GM23248 (cell line): ENCODE measurements at regions not wholly inside any gene's neighbourhood (a gene's known extent, or its start where the extent isn't known, plus 50 kb on each side); places are given as distances from the start of the nearest gene placed in this dataset.
A peak's percentile ranks its signal among the peaks of the same experiment; 100 is the strongest.

Experiments used
- DNase-seq: peaks from one replicate; pipeline ENCODE4 v3.0.0-alpha.2; 2015
- H2AFZ ChIP-seq: fragments of 200-600 bp; sonication (generic); 2 replicates; pipeline ENCODE4 v1.6.1; 2016; ENCODE audit warnings: antibody characterized with exemption
- H3F3A ChIP-seq: fragments of 200-600 bp; sonication (generic); 2 replicates; pipeline ENCODE4 v1.6.1; 2016; ENCODE audit warnings: mild to moderate bottlenecking, antibody characterized with exemption, mixed run types; ENCODE audit not compliant: insufficient read depth
- H3K27ac ChIP-seq: fragments of 200-600 bp; sonication (generic); 2 replicates; pipeline ENCODE4 v1.5.1; 2016; ENCODE audit warnings: mild to moderate bottlenecking
- H3K27me3 ChIP-seq: fragments of 200-600 bp; sonication (generic); replicated peaks from 2 replicates; pipeline ENCODE4 v1.6.1; 2016; ENCODE audit warnings: mild to moderate bottlenecking; ENCODE audit not compliant: insufficient read depth
- H3K36me3 ChIP-seq: fragments of 200-600 bp; sonication (generic); 2 replicates; pipeline ENCODE4 v1.6.1; 2016; ENCODE audit warnings: low read depth, mild to moderate bottlenecking
- H3K4me1 ChIP-seq: fragments of 200-600 bp; sonication (generic); 2 replicates; pipeline ENCODE4 v1.6.1; 2016; ENCODE audit warnings: mild to moderate bottlenecking; ENCODE audit not compliant: insufficient read depth
- H3K4me2 ChIP-seq: fragments of 200-600 bp; sonication (generic); one replicate; pipeline ENCODE4 v1.6.1; 2016; ENCODE audit warnings: mild to moderate bottlenecking; ENCODE audit not compliant: unreplicated experiment
- H3K4me3 ChIP-seq: fragments of 200-600 bp; sonication (generic); 2 replicates; pipeline ENCODE4 v1.5.1; 2016; ENCODE audit warnings: mild to moderate bottlenecking
- H3K79me2 ChIP-seq: fragments of 200-600 bp; sonication (generic); 2 replicates; pipeline ENCODE4 v1.6.1; 2016; ENCODE audit warnings: mild to moderate bottlenecking; ENCODE audit not compliant: insufficient read depth
- H3K9ac ChIP-seq: fragments of 200-600 bp; sonication (generic); 2 replicates; pipeline ENCODE4 v1.6.1; 2016; ENCODE audit warnings: mild to moderate bottlenecking
- H3K9me2 ChIP-seq: fragments of 200-600 bp; sonication (generic); 2 replicates; pipeline ENCODE4 v1.6.1; 2016; ENCODE audit warnings: mixed run types, mild to moderate bottlenecking, moderate library complexity; ENCODE audit not compliant: insufficient read depth
- H3K9me3 ChIP-seq: fragments of 200-600 bp; sonication (generic); one replicate; pipeline ENCODE4 v1.6.1; 2017; ENCODE audit warnings: low read depth
- H4K20me1 ChIP-seq: fragments of 200-600 bp; sonication (generic); 2 replicates; pipeline ENCODE4 v1.6.0; 2016; ENCODE audit not compliant: insufficient read depth
- EZH2 ChIP-seq: fragments of 200-600 bp; sonication (generic); IDR thresholded peaks from 2 replicates; pipeline ENCODE4 v1.6.1; 2018; ENCODE audit warnings: antibody characterized with exemption, mild to moderate bottlenecking; ENCODE audit not compliant: insufficient read depth, poor library complexity, severe bottlenecking
- EZH2phosphoT487 ChIP-seq: fragments of 200-600 bp; sonication (generic); IDR thresholded peaks from 2 replicates; pipeline ENCODE4 v1.6.1; 2018; ENCODE audit warnings: antibody characterized with exemption, moderate library complexity, mild to moderate bottlenecking, low read depth; ENCODE audit not compliant: insufficient read depth
- WGBS, 2 experiments: methylation state at CpG; one replicate each; pipeline ENCODE4 v1.1.6; 2015 to 2017; ENCODE audit warnings: low lambda C conversion rate in 2 of 2, low coverage in 1 of 2; ENCODE audit errors: missing lambda C conversion rate in 2 of 2; 5-methylcytosine and 5-hydroxymethylcytosine counted together
- in situ Hi-C: fragments of 300-500 bp; cut with MboI; formaldehyde crosslinking; loops from 2 replicates; pipeline ENCODE4 v1.15.0; 2020

DNA sequence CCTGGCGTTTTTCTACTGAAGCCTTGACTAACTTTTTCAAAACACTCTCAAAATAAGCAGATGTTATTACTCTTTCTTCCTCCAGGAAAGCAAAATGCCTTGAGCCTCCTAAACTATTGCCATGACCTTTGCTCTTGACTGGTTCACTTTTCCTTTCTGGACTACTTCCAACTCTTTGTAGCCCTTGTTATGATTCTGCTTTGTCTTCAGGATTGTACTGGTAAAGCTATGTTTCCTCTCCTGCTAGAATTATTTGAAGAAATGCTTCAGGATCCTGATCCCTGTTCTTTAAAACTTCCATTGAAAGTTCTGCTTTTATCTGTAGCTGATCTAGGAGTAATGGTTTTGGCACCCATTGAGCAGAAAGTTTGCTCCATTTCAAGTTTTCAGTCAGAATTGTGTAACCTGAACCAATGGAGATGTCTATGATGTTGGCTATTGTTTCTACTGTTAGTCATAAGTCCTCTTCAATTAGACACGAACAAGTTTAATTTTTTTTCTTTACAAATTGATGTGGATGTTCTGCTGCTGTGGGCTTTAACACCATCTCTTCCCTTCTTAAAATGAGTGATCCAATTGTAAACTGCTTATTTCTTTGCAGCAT lies 1356.4 kb downstream of the EFNA5 start:
- no peaks in the 10 kb centered on the region for H3K27me3 ChIP-seq
- H3K4me3 ChIP-seq: no peak overlapping the region
- 25 to 26% methylated on average over 2 of the region's 2 CpGs for WGBS, 2 experiments
- no peaks in the 10 kb centered on the region for H4K20me1 ChIP-seq
- in situ Hi-C loops: no loop called here
- H3K79me2 ChIP-seq: no peaks in the 10 kb centered on the region
- no peak overlapping the region for H2AFZ ChIP-seq
- H3K4me2 ChIP-seq: no peak overlapping the region
- H3K9ac ChIP-seq: no peak overlapping the region
- peak; percentile 18 for DNase-seq
- H3K9me2 ChIP-seq: no peaks in the 10 kb centered on the region
- no peaks in the 10 kb centered on the region for H3F3A ChIP-seq
- H3K36me3 ChIP-seq: no peaks in the 10 kb centered on the region
- no peak for TF ChIP-seq EZH2
- no peak for TF ChIP-seq EZH2phosphoT487
- H3K9me3 ChIP-seq: no peaks in the 10 kb centered on the region
- no peaks in the 10 kb centered on the region for H3K4me1 ChIP-seq
- H3K27ac ChIP-seq: no peak overlapping the region

DNA sequence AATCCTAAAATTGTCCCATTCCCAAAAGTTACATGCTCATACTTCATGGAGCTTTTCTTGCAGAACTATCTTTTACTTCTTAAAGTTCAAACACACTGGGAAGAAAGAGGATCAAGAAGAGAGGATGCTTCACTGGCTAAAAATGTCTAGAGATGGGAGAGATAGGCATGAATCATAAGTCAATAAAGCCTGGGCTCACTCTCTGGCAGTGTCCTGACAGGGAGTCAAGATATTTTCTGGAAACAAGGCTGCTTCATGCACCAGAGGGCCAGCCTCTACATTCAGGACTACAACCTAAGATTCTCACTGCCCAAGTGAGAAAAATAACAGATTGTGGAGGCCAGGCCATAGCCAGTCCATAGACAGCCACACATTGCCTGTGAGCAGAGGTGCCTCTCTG lies 1358.4 kb downstream of the EFNA5 start:
- Histone ChIP-seq H3K4me2 (no peak overlapping the region), H3K9me2 (no peaks in the 10 kb centered on the region), H3K27ac (no peak overlapping the region), H3K4me1 (no peaks in the 10 kb centered on the region), H3K4me3 (no peak overlapping the region), H4K20me1 (no peaks in the 10 kb centered on the region), H3K27me3 (no peaks in the 10 kb centered on the region), H3K79me2 (no peaks in the 10 kb centered on the region), H3K9me3 (no peaks in the 10 kb centered on the region), H3K9ac (no peak overlapping the region), H2AFZ (no peak overlapping the region), H3K36me3 (no peaks in the 10 kb centered on the region), H3F3A (no peaks in the 10 kb centered on the region)
- TF ChIP-seq EZH2 (no peak), EZH2phosphoT487 (no peak)
- in situ Hi-C loops: no loop called here
- peak; percentile 43 for DNase-seq

DNA sequence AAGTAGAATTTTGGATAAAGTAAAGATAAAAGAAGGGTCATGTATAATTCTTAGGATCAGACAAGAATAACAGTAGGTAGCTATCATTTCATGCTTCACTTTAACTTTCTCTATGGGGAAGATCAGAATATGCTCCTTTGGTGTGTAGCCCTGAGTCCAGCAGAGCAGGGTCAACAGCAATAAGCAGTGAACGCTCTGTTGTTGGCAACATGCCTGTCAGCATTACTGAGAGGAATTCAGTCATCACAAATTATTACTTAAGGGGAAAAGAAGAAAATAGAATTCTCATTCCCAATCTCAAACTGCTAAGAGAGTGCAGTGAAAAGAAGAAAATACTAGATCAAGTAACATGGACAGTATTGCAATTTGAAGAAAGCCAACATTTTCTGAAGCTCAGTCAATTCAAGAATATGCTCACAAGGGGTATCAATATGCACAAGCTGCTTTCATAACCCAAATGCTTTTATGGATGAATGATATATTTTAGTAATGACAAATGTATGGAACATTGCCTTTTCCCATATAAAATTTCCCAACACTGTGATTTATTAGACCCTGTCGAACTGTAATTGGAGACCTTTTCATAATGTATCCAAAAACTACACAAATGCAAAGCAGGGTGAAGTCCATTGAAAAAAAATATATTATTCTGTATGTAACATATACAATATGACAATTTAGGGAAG lies 1359.4 kb downstream of the EFNA5 start:
- WGBS, 2 experiments: 39 to 48% methylated on average over 2 of the region's 2 CpGs
- Histone ChIP-seq H3K27ac (no peak overlapping the region), H3K27me3 (no peaks in the 10 kb centered on the region), H3K79me2 (no peaks in the 10 kb centered on the region), H3K4me2 (no peak overlapping the region), H3K36me3 (no peaks in the 10 kb centered on the region), H3K4me1 (no peaks in the 10 kb centered on the region), H3K9ac (no peak overlapping the region), H3K9me3 (no peaks in the 10 kb centered on the region), H2AFZ (no peak overlapping the region), H4K20me1 (no peaks in the 10 kb centered on the region), H3K9me2 (no peaks in the 10 kb centered on the region), H3F3A (no peaks in the 10 kb centered on the region), H3K4me3 (no peak overlapping the region)
- no peak for TF ChIP-seq EZH2
- no peak for TF ChIP-seq EZH2phosphoT487
- DNase-seq: no peak
- in situ Hi-C loops: no loop called here

DNA sequence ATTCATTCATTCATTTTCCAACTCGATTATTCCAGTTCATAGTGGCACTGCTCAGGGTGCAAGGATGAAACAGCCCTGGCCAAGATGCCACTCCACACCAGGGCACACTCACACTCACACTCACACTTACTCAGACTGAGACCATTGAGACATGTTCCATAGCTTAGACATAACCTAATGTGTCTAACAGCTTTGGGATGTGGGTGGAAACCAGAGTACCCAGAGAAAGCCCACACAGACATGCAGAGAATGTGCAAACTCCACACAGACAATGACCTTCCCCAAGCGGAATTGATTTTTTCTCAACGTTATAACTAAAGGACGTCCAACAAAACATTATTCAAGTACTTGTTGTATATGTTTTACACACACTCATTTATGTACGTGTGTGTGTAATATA lies 1363.5 kb downstream of the EFNA5 start:
- in situ Hi-C loops: no loop called here
- 62 to 68% methylated on average over 5 of the region's 5 CpGs for WGBS, 2 experiments
- Histone ChIP-seq H3K9ac (no peak overlapping the region), H3K79me2 (no peaks in the 10 kb centered on the region), H3K4me1 (no peaks in the 10 kb centered on the region), H3F3A (no peaks in the 10 kb centered on the region), H3K27me3 (no peaks in the 10 kb centered on the region), H3K36me3 (no peaks in the 10 kb centered on the region), H3K4me2 (no peak overlapping the region), H3K9me2 (no peaks in the 10 kb centered on the region), H3K27ac (no peak overlapping the region), H3K4me3 (no peak overlapping the region), H2AFZ (no peak overlapping the region), H4K20me1 (no peaks in the 10 kb centered on the region), H3K9me3 (no peaks in the 10 kb centered on the region)
- no peak for DNase-seq
- TF ChIP-seq EZH2phosphoT487 (no peak), EZH2 (no peak)
